ENCODE measurements at regions not wholly inside any gene's neighbourhood (a gene's known extent, or its start where the extent isn't known, plus 50 kb on each side); places are given as distances from the start of the nearest gene placed in this dataset.

- DNase-seq (ENCODE audit: low read depth, low spot score) (no peak), ATAC-seq (no peak), FAIRE-seq (no peak)
- no peak overlapping the region for H3K27ac ChIP-seq (ENCODE audit: control insufficient read depth, insufficient read depth)
- H3K4me1 ChIP-seq (ENCODE audit: control insufficient read depth, insufficient read depth, low read length), result no peaks in the 10 kb centered on the region
- H3K36me3 ChIP-seq (ENCODE audit: control insufficient read depth in 2 of 2, insufficient read depth in 2 of 2, low read length in 1 of 2), result no peaks in the 10 kb centered on the region
- TF ChIP-seq ZNF384 (IDR thresholded peaks at IDR 0.05; ENCODE audit: borderline replicate concordance, low read depth, low read length) (no peak), PKNOX1 (IDR thresholded peaks at IDR 0.05) (no peak), PAX8 (IDR thresholded peaks at IDR 0.05) (no peak), NFIC (IDR thresholded peaks at IDR 0.05; ENCODE audit: low read depth, low read length) (no peak), IKZF1 (conservative IDR thresholded peaks at IDR 0.05) (no peak), ZBTB40 (IDR thresholded peaks at IDR 0.05; ENCODE audit: borderline replicate concordance) (no peak), PAX5 (IDR thresholded peaks at IDR 0.05; ENCODE audit: borderline replicate concordance, low read depth, low read length) (no peak), SIN3A (IDR thresholded peaks at IDR 0.05; ENCODE audit: low read depth, low read length) (no peak), NR2C2 (IDR thresholded peaks at IDR 0.05; ENCODE audit: borderline replicate concordance, control insufficient read depth, insufficient read length, low read depth) (no peak), MEF2B (IDR thresholded peaks at IDR 0.05; ENCODE audit: partially characterized antibody, poor library complexity, severe bottlenecking) (no peak), SREBF2 (IDR thresholded peaks at IDR 0.05; ENCODE audit: low read length) (no peak)
- POLR2A ChIA-PET, result interaction anchor here (2.3 kb wide), 1 partner anchor 79 kb away, joined by 10 read pairs; no protein-coding TSS in a partner anchor
- H3K4me2 ChIP-seq (ENCODE audit: control insufficient read depth, insufficient read depth), result no peak overlapping the region
- intact Hi-C loops (cut with micrococcal nuclease; ENCODE audit: unreplicated experiment), result loop anchor here (10.0 kb wide), 5 partner anchors 158 to 1148 kb away; no protein-coding TSS in a partner anchor
- no peaks in the 10 kb centered on the region for H3K27me3 ChIP-seq (replicated peaks in 1 of 2; ENCODE audit: control insufficient read depth in 2 of 2, insufficient read depth in 2 of 2, low read length in 1 of 2)
- in situ Hi-C loops (cut with MboI), result no loop called here
- H4K20me1 ChIP-seq (ENCODE audit: control insufficient read depth, insufficient read depth), result no peaks in the 10 kb centered on the region
- BruUV-seq (replicated peaks), result no TSS peak
- WGBS (ENCODE audit: insufficient coverage, insufficient replicate concordance, low lambda C conversion rate, missing lambda C conversion rate), result 7% methylated on average over 1 of the region's 1 CpG
- H3K9ac ChIP-seq (ENCODE audit: control insufficient read depth, insufficient read depth, low read length), result no peak overlapping the region
- H3K79me2 ChIP-seq (ENCODE audit: control insufficient read depth, insufficient read depth, low read length), result no peaks in the 10 kb centered on the region
- no peak overlapping the region for H3K4me3 ChIP-seq
- CTCF ChIA-PET, result interaction anchor here (3.1 kb wide), 1 partner anchor 14 kb away, joined by 20 read pairs; no protein-coding TSS in a partner anchor
- no peak overlapping the region for H2AFZ ChIP-seq (ENCODE audit: control insufficient read depth, low read depth, low read length)
- RAD21 ChIA-PET (ENCODE audit: unreplicated experiment), result interaction anchor here (1.4 to 4.0 kb wide), 4 partner anchors 12 to 78 kb away, joined by 4 to 47 read pairs (median 22); no protein-coding TSS in a partner anchor
- no peaks in the 10 kb centered on the region for H3K9me3 ChIP-seq (replicated peaks; ENCODE audit: control insufficient read depth, insufficient read depth, low read length)
- SMC1A ChIA-PET (ENCODE audit: uncharacterized antibody, unreplicated experiment), result interaction anchor here (0.6 to 3.2 kb wide), 10 partner anchors 11 to 402 kb away, joined by 3 to 50 read pairs (median 6); no protein-coding TSS in a partner anchor
Measured at GRCh38 chrX:149282909-149283308, 222.2 kb downstream of the IDS start.

All from GM12878 (cell line).